IgD-negative memory B cell (primary cell): ENCODE measurements at regions not wholly inside any gene's neighbourhood (a gene's known extent, or its start where the extent isn't known, plus 50 kb on each side); places are given as distances from the start of the nearest gene placed in this dataset.

Source experiments
- H3K27ac Mint-ChIP-seq, 3 donors: one replicate each; pipeline ENCODE4 v1.8.0; 2020 to 2022; ENCODE audit warnings: mild to moderate bottlenecking in 3 of 3, mixed read lengths in 3 of 3, moderate library complexity in 1 of 3
- H3K27me3 Mint-ChIP-seq: one replicate; pipeline ENCODE4 v1.8.0; 2021; ENCODE audit warnings: mixed read lengths
- H3K36me3 Mint-ChIP-seq: one replicate; pipeline ENCODE4 v1.8.0; 2020; ENCODE audit warnings: mild to moderate bottlenecking, mixed read lengths
- H3K4me1 Mint-ChIP-seq, 3 donors: one replicate each; pipeline ENCODE4 v1.8.0; 2020 to 2022; ENCODE audit warnings: mixed read lengths in 3 of 3, mild to moderate bottlenecking in 1 of 3
- H3K4me3 Mint-ChIP-seq, 4 donors: one replicate each; pipeline ENCODE4 v1.8.0; 2020 to 2022; ENCODE audit warnings: mild to moderate bottlenecking in 4 of 4, mixed read lengths in 4 of 4, moderate library complexity in 3 of 4
- H3K9me3 Mint-ChIP-seq, 3 donors: one replicate each; pipeline ENCODE4 v1.8.0; 2020 to 2021; ENCODE audit warnings: mixed read lengths in 3 of 3, mild to moderate bottlenecking in 1 of 3

- Mint-ChIP-seq H3K27ac (no peak overlapping the region), H3K36me3 (no peaks in the 10 kb centered on the region), H3K27me3 (no peaks in the 10 kb centered on the region), H3K4me1 (no peaks in the 10 kb centered on the region), H3K9me3 (peaks cover 0 to 2% (median 0%) of the 10 kb centered on the region in 3 donors), H3K4me3 (no peak overlapping the region)
These were observed 140.6 kb upstream of the SLITRK3 start for GRCh38 chr3:165336786-165337185.
